ENCODE measurements at regions not wholly inside any gene's neighbourhood (a gene's known extent, or its start where the extent isn't known, plus 50 kb on each side); places are given as distances from the start of the nearest gene placed in this dataset.
"Not testable (repeated sequence)": the region's sequence is repeated elsewhere in the genome, so short reads cannot be mapped to it uniquely, and the experiment has no call there.

GRCh38 chr11:10984742-10985141, 126.9 kb upstream of the ZBED5 start:
- Histone ChIP-seq H3K9ac (ENCODE audit: low read depth, low read length) (no peak overlapping the region), H3K9me3 (ENCODE audit: control insufficient read depth, insufficient read depth, low read length) (no peaks in the 10 kb centered on the region), H3K36me3 (ENCODE audit: control insufficient read depth, insufficient read depth, low read length) (no peaks in the 10 kb centered on the region), H3K27ac (ENCODE audit: low read depth, low read length) (no peak overlapping the region), H3K4me1 (ENCODE audit: control insufficient read depth, insufficient read depth, low read length) (no peaks in the 10 kb centered on the region), H3K4me3 (ENCODE audit: low read depth, low read length) (no peak overlapping the region), H3K27me3 (ENCODE audit: control insufficient read depth, insufficient read depth, low read length) (no peaks in the 10 kb centered on the region)

- H3K9ac ChIP-seq (ENCODE audit: low read depth, low read length) = no peak overlapping the region
- H3K9me3 ChIP-seq (ENCODE audit: control insufficient read depth, insufficient read depth, low read length) = no peaks in the 10 kb centered on the region
- H3K4me3 ChIP-seq (ENCODE audit: low read depth, low read length) = no peak overlapping the region
- H3K27ac ChIP-seq (ENCODE audit: low read depth, low read length) = no peak overlapping the region
- no peaks in the 10 kb centered on the region for H3K27me3 ChIP-seq (ENCODE audit: control insufficient read depth, insufficient read depth, low read length)
- H3K36me3 ChIP-seq (ENCODE audit: control insufficient read depth, insufficient read depth, low read length) = no peaks in the 10 kb centered on the region
- no peaks in the 10 kb centered on the region for H3K4me1 ChIP-seq (ENCODE audit: control insufficient read depth, insufficient read depth, low read length)
These were observed 126.4 kb upstream of the ZBED5 start for GRCh38 chr11:10984250-10984649.

GRCh38 chr11:10982704-10983510, 125.1 kb upstream of the ZBED5 start:
- Histone ChIP-seq H3K27me3 (ENCODE audit: control insufficient read depth, insufficient read depth, low read length) (no peaks in the 10 kb centered on the region), H3K4me1 (ENCODE audit: control insufficient read depth, insufficient read depth, low read length) (no peaks in the 10 kb centered on the region), H3K36me3 (ENCODE audit: control insufficient read depth, insufficient read depth, low read length) (no peaks in the 10 kb centered on the region), H3K27ac (ENCODE audit: low read depth, low read length) (no peak overlapping the region), H3K4me3 (ENCODE audit: low read depth, low read length) (no peak overlapping the region), H3K9me3 (ENCODE audit: control insufficient read depth, insufficient read depth, low read length) (no peaks in the 10 kb centered on the region), H3K9ac (ENCODE audit: low read depth, low read length) (no peak overlapping the region)

GRCh38 chr11:10979529-10979928, 121.7 kb upstream of the ZBED5 start:
- no peak overlapping the region for H3K4me3 ChIP-seq (ENCODE audit: low read depth, low read length)
- no peaks in the 10 kb centered on the region for H3K9me3 ChIP-seq (ENCODE audit: control insufficient read depth, insufficient read depth, low read length)
- no peaks in the 10 kb centered on the region for H3K36me3 ChIP-seq (ENCODE audit: control insufficient read depth, insufficient read depth, low read length)
- H3K9ac ChIP-seq (ENCODE audit: low read depth, low read length) = no peak overlapping the region
- H3K4me1 ChIP-seq (ENCODE audit: control insufficient read depth, insufficient read depth, low read length) = no peaks in the 10 kb centered on the region
- H3K27ac ChIP-seq (ENCODE audit: low read depth, low read length) = no peak overlapping the region
- no peaks in the 10 kb centered on the region for H3K27me3 ChIP-seq (ENCODE audit: control insufficient read depth, insufficient read depth, low read length)

GRCh38 chr11:10978198-10978597, 120.3 kb upstream of the ZBED5 start:
- H3K9ac ChIP-seq (ENCODE audit: low read depth, low read length) = no peak overlapping the region
- H3K4me3 ChIP-seq (ENCODE audit: low read depth, low read length) = no peak overlapping the region
- no peak overlapping the region for H3K27ac ChIP-seq (ENCODE audit: low read depth, low read length)
- no peaks in the 10 kb centered on the region for H3K36me3 ChIP-seq (ENCODE audit: control insufficient read depth, insufficient read depth, low read length)
- H3K9me3 ChIP-seq (ENCODE audit: control insufficient read depth, insufficient read depth, low read length) = no peaks in the 10 kb centered on the region
- no peaks in the 10 kb centered on the region for H3K27me3 ChIP-seq (ENCODE audit: control insufficient read depth, insufficient read depth, low read length)
- H3K4me1 ChIP-seq (ENCODE audit: control insufficient read depth, insufficient read depth, low read length) = no peaks in the 10 kb centered on the region

- H3K4me3 ChIP-seq (ENCODE audit: low read depth, low read length) = no peak overlapping the region
- no peaks in the 10 kb centered on the region for H3K27me3 ChIP-seq (ENCODE audit: control insufficient read depth, insufficient read depth, low read length)
- H3K4me1 ChIP-seq (ENCODE audit: control insufficient read depth, insufficient read depth, low read length) = no peaks in the 10 kb centered on the region
- H3K36me3 ChIP-seq (ENCODE audit: control insufficient read depth, insufficient read depth, low read length) = no peaks in the 10 kb centered on the region
- H3K9me3 ChIP-seq (ENCODE audit: control insufficient read depth, insufficient read depth, low read length) = no peaks in the 10 kb centered on the region
- no peak overlapping the region for H3K9ac ChIP-seq (ENCODE audit: low read depth, low read length)
- H3K27ac ChIP-seq (ENCODE audit: low read depth, low read length) = no peak overlapping the region
These were observed 117.5 kb upstream of the ZBED5 start for GRCh38 chr11:10975287-10975721.

- H3K36me3 ChIP-seq (ENCODE audit: control insufficient read depth, insufficient read depth, low read length) = no peaks in the 10 kb centered on the region
- no peaks in the 10 kb centered on the region for H3K4me1 ChIP-seq (ENCODE audit: control insufficient read depth, insufficient read depth, low read length)
- H3K27me3 ChIP-seq (ENCODE audit: control insufficient read depth, insufficient read depth, low read length) = no peaks in the 10 kb centered on the region
- no peak overlapping the region for H3K27ac ChIP-seq (ENCODE audit: low read depth, low read length)
- no peak overlapping the region for H3K4me3 ChIP-seq (ENCODE audit: low read depth, low read length)
- no peak overlapping the region for H3K9ac ChIP-seq (ENCODE audit: low read depth, low read length)
- H3K9me3 ChIP-seq (ENCODE audit: control insufficient read depth, insufficient read depth, low read length) = no peaks in the 10 kb centered on the region
These were observed 115.6 kb upstream of the ZBED5 start for GRCh38 chr11:10973416-10973815.

GRCh38 chr11:10970926-10971325, 113.1 kb upstream of the ZBED5 start:
- Histone ChIP-seq H3K36me3 (ENCODE audit: control insufficient read depth, insufficient read depth, low read length) (no peaks in the 10 kb centered on the region), H3K9ac (ENCODE audit: low read depth, low read length) (no peak overlapping the region), H3K9me3 (ENCODE audit: control insufficient read depth, insufficient read depth, low read length) (no peaks in the 10 kb centered on the region), H3K27ac (ENCODE audit: low read depth, low read length) (no peak overlapping the region), H3K27me3 (ENCODE audit: control insufficient read depth, insufficient read depth, low read length) (no peaks in the 10 kb centered on the region), H3K4me1 (ENCODE audit: control insufficient read depth, insufficient read depth, low read length) (no peaks in the 10 kb centered on the region), H3K4me3 (ENCODE audit: low read depth, low read length) (no peak overlapping the region)

GRCh38 chr11:10969387-10969786, 111.5 kb upstream of the ZBED5 start:
- no peak overlapping the region for H3K9ac ChIP-seq (ENCODE audit: low read depth, low read length)
- H3K4me3 ChIP-seq (ENCODE audit: low read depth, low read length) = no peak overlapping the region
- no peaks in the 10 kb centered on the region for H3K27me3 ChIP-seq (ENCODE audit: control insufficient read depth, insufficient read depth, low read length)
- no peaks in the 10 kb centered on the region for H3K9me3 ChIP-seq (ENCODE audit: control insufficient read depth, insufficient read depth, low read length)
- no peak overlapping the region for H3K27ac ChIP-seq (ENCODE audit: low read depth, low read length)
- no peaks in the 10 kb centered on the region for H3K4me1 ChIP-seq (ENCODE audit: control insufficient read depth, insufficient read depth, low read length)
- no peaks in the 10 kb centered on the region for H3K36me3 ChIP-seq (ENCODE audit: control insufficient read depth, insufficient read depth, low read length)

- not testable (repeated sequence) for H3K27ac ChIP-seq (ENCODE audit: low read depth, low read length); H3K27me3 ChIP-seq (ENCODE audit: control insufficient read depth, insufficient read depth, low read length); H3K4me1 ChIP-seq (ENCODE audit: control insufficient read depth, insufficient read depth, low read length); H3K9ac ChIP-seq (ENCODE audit: low read depth, low read length); H3K4me3 ChIP-seq (ENCODE audit: low read depth, low read length); H3K36me3 ChIP-seq (ENCODE audit: control insufficient read depth, insufficient read depth, low read length)
- H3K9me3 ChIP-seq (ENCODE audit: control insufficient read depth, insufficient read depth, low read length) = peaks cover 12% of the 10 kb centered on the region
These were observed 99.0 kb upstream of the ZBED5 start for GRCh38 chr11:10956884-10957283.

GRCh38 chr11:10955616-10956015, 97.8 kb upstream of the ZBED5 start:
- Histone ChIP-seq H3K4me3 (ENCODE audit: low read depth, low read length) (no peak overlapping the region), H3K9me3 (ENCODE audit: control insufficient read depth, insufficient read depth, low read length) (peaks cover 12% of the 10 kb centered on the region), H3K4me1 (ENCODE audit: control insufficient read depth, insufficient read depth, low read length) (no peaks in the 10 kb centered on the region), H3K9ac (ENCODE audit: low read depth, low read length) (no peak overlapping the region), H3K27me3 (ENCODE audit: control insufficient read depth, insufficient read depth, low read length) (no peaks in the 10 kb centered on the region), H3K27ac (ENCODE audit: low read depth, low read length) (no peak overlapping the region), H3K36me3 (ENCODE audit: control insufficient read depth, insufficient read depth, low read length) (no peaks in the 10 kb centered on the region)
